ENCODE measurements at regions not wholly inside any gene's neighbourhood (a gene's known extent, or its start where the extent isn't known, plus 50 kb on each side); places are given as distances from the start of the nearest gene placed in this dataset.

DNA sequence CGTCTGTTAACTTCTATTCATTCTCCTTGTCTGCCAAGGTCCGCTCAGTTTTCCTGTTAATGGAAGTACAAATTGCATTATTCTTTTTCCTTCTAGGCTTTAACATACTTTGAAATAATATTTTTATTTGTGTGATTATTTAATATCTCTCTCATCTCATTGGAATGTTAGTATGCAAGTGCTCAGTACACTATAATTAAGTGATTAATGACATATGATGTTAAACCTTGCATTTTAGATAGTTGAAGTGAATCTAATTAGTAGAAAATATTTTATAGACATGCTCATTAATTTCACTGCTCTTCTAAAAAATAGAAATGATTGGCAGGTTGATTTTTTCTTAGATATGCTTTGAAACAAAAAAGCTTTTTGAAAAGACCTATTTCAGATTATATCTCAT is 1079.8 kb downstream of the RAPGEF2 start:
- in situ Hi-C loops (cut with HindIII; ENCODE audit: low pct_unique_long_range_greater_than_20kb, low sequenced_read_pairs), result no loop called here
- CTCF ChIA-PET, result no interaction called here
- no TSS peak for BruUV-seq (replicated peaks)
- H3K36me3 ChIP-seq (ENCODE audit: control insufficient read depth, insufficient read depth, low read length), result no peaks in the 10 kb centered on the region
- no peak for TF ChIP-seq POLR2AphosphoS5 (IDR thresholded peaks at IDR 0.05; ENCODE audit: low read depth, low read length)
- no peak for ATAC-seq
- intact Hi-C loops (cut with micrococcal nuclease; ENCODE audit: unreplicated experiment), result no loop called here
- no peaks in the 10 kb centered on the region for H3K4me1 ChIP-seq (ENCODE audit: control insufficient read depth, insufficient read depth, low read length)
- no peak for DNase-seq (ENCODE audit: low read depth, low spot score)
- H3K27me3 ChIP-seq (ENCODE audit: control insufficient read depth, insufficient read depth, low read length), result no peaks in the 10 kb centered on the region
- H3K4me3 ChIP-seq (ENCODE audit: low read depth in 2 of 2, low read length in 2 of 2), result no peak overlapping the region
- no peak overlapping the region for H3K27ac ChIP-seq (ENCODE audit: low read length)
- no peaks in the 10 kb centered on the region for H3K9me3 ChIP-seq (ENCODE audit: control insufficient read depth, insufficient read depth, low read depth, low read length)
- POLR2A ChIA-PET, result interaction anchor here (0.6 kb wide), 1 partner anchor 62 kb away, joined by 9 read pairs; no protein-coding TSS in a partner anchor

GRCh38 chr4:160184884-160185283 is 1082.0 kb downstream of the RAPGEF2 start:
- no peak for DNase-seq (ENCODE audit: low read depth, low spot score)
- BruUV-seq (replicated peaks), result no TSS peak
- no peaks in the 10 kb centered on the region for H3K9me3 ChIP-seq (ENCODE audit: control insufficient read depth, insufficient read depth, low read depth, low read length)
- H3K4me1 ChIP-seq (ENCODE audit: control insufficient read depth, insufficient read depth, low read length), result no peaks in the 10 kb centered on the region
- in situ Hi-C loops (cut with HindIII; ENCODE audit: low pct_unique_long_range_greater_than_20kb, low sequenced_read_pairs), result no loop called here
- no peaks in the 10 kb centered on the region for H3K27me3 ChIP-seq (ENCODE audit: control insufficient read depth, insufficient read depth, low read length)
- intact Hi-C loops (cut with micrococcal nuclease; ENCODE audit: unreplicated experiment), result no loop called here
- no peak overlapping the region for H3K4me3 ChIP-seq (ENCODE audit: low read depth in 2 of 2, low read length in 2 of 2)
- no peaks in the 10 kb centered on the region for H3K36me3 ChIP-seq (ENCODE audit: control insufficient read depth, insufficient read depth, low read length)
- CTCF ChIA-PET, result no interaction called here
- no peak for ATAC-seq
- H3K27ac ChIP-seq (ENCODE audit: low read length), result no peak overlapping the region
- TF ChIP-seq TCF7L2 (IDR thresholded peaks at IDR 0.05; ENCODE audit: low read depth, low read length) (no peak), SIN3A (IDR thresholded peaks at IDR 0.05; ENCODE audit: borderline replicate concordance, insufficient read depth, low read depth, low read length) (no peak), REST (IDR thresholded peaks at IDR 0.05; ENCODE audit: insufficient read depth in 1 of 2, low read depth in 2 of 2, low read length in 1 of 2) (no peak), CTCF (IDR thresholded peaks at IDR 0.05) (no peak), POLR2AphosphoS5 (IDR thresholded peaks at IDR 0.05; ENCODE audit: low read depth, low read length) (no peak)
- POLR2A ChIA-PET, result interaction anchor here (0.6 kb wide), 2 partner anchors 11 to 12 kb away, joined by 3 to 6 read pairs; no protein-coding TSS in a partner anchor

DNA sequence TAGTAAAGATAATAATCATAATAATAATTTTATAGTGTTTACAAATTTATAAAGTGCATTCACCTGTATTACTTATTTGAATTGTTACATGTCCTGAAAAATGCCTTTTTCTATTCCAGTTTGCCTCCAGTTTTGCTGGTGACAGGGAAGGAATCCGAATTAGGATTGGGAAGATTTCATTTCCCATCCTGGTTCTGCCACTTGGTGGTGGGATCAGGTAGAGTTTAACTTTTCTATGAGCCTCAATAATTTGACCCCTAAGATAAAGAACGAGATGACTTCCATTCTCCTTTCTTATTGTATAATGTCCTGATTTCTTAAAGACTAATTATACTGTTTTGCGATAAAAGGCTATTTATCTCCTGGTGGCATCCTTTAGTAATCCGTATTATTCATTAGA is 1090.9 kb downstream of the RAPGEF2 start:
- TF ChIP-seq TCF7L2 (IDR thresholded peaks at IDR 0.05; ENCODE audit: low read depth, low read length) (no peak), SIN3A (IDR thresholded peaks at IDR 0.05; ENCODE audit: borderline replicate concordance, insufficient read depth, low read depth, low read length) (no peak), POLR2AphosphoS5 (IDR thresholded peaks at IDR 0.05; ENCODE audit: low read depth, low read length) (no peak), CTCF (IDR thresholded peaks at IDR 0.05) (no peak), REST (IDR thresholded peaks at IDR 0.05; ENCODE audit: insufficient read depth in 1 of 2, low read depth in 2 of 2, low read length in 1 of 2) (no peak)
- intact Hi-C loops (cut with micrococcal nuclease; ENCODE audit: unreplicated experiment), result no loop called here
- no TSS peak for BruUV-seq (replicated peaks)

More for the DNA sequence above, 1090.9 kb downstream of the RAPGEF2 start:
- DNase-seq (ENCODE audit: low read depth, low spot score) (no peak), ATAC-seq (no peak)
- Histone ChIP-seq H3K27me3 (ENCODE audit: control insufficient read depth, insufficient read depth, low read length) (no peaks in the 10 kb centered on the region), H3K27ac (ENCODE audit: low read length) (no peak overlapping the region), H3K4me3 (ENCODE audit: low read depth in 2 of 2, low read length in 2 of 2) (no peak overlapping the region), H3K4me1 (ENCODE audit: control insufficient read depth, insufficient read depth, low read length) (no peaks in the 10 kb centered on the region), H3K36me3 (ENCODE audit: control insufficient read depth, insufficient read depth, low read length) (no peaks in the 10 kb centered on the region), H3K9me3 (ENCODE audit: control insufficient read depth, insufficient read depth, low read depth, low read length) (no peaks in the 10 kb centered on the region)
- POLR2A ChIA-PET, result no interaction called here
- in situ Hi-C loops (cut with HindIII; ENCODE audit: low pct_unique_long_range_greater_than_20kb, low sequenced_read_pairs), result no loop called here
- CTCF ChIA-PET, result no interaction called here

Measured in Panc1 (cell line).